Activated CD8-positive, alpha-beta memory T cell treated with anti-CD3 and anti-CD28 coated beads, Interleukin-2, amount 10 ng/mL, durations not matched to agents 7 days and 5 days (primary cell): ENCODE measurements at regions not wholly inside any gene's neighbourhood (a gene's known extent, or its start where the extent isn't known, plus 50 kb on each side); places are given as distances from the start of the nearest gene placed in this dataset.
"Not testable (repeated sequence)": the region's sequence is repeated elsewhere in the genome, so short reads cannot be mapped to it uniquely, and the experiment has no call there.

Experiments
- ATAC-seq: fragments of 150-1000 bp; cut with Tn5 transposase; one replicate; pipeline ENCODE4 v1.10.0; 2021; ENCODE audit warnings: moderate library complexity
- CTCF ChIA-PET: fragments of 350-600 bp; sonication (Branson Sonifier 250); formaldehyde crosslinking; loops from one replicate; lab custom pipeline; 2021; ENCODE audit warnings: antibody characterized with exemption; lab: Charles Lee
- DNase-seq: peaks from one replicate; pipeline ENCODE4 v3.0.0-alpha.2; 2020
- H3K27ac Mint-ChIP-seq: one replicate; pipeline ENCODE4 v1.8.0; 2021; ENCODE audit warnings: mild to moderate bottlenecking, mixed read lengths
- H3K27me3 Mint-ChIP-seq: one replicate; pipeline ENCODE4 v1.8.0; 2021; ENCODE audit warnings: mixed read lengths
- H3K36me3 Mint-ChIP-seq: one replicate; pipeline ENCODE4 v1.8.0; 2021; ENCODE audit warnings: mild to moderate bottlenecking, mixed read lengths
- H3K4me1 Mint-ChIP-seq: one replicate; pipeline ENCODE4 v1.8.0; 2021; ENCODE audit warnings: mixed read lengths
- H3K4me3 Mint-ChIP-seq: one replicate; pipeline ENCODE4 v1.8.0; 2021; ENCODE audit warnings: mild to moderate bottlenecking, moderate library complexity, mixed read lengths
- H3K9me3 Mint-ChIP-seq: one replicate; pipeline ENCODE4 v1.8.0; 2022; ENCODE audit warnings: low read depth, mixed read lengths

DNA sequence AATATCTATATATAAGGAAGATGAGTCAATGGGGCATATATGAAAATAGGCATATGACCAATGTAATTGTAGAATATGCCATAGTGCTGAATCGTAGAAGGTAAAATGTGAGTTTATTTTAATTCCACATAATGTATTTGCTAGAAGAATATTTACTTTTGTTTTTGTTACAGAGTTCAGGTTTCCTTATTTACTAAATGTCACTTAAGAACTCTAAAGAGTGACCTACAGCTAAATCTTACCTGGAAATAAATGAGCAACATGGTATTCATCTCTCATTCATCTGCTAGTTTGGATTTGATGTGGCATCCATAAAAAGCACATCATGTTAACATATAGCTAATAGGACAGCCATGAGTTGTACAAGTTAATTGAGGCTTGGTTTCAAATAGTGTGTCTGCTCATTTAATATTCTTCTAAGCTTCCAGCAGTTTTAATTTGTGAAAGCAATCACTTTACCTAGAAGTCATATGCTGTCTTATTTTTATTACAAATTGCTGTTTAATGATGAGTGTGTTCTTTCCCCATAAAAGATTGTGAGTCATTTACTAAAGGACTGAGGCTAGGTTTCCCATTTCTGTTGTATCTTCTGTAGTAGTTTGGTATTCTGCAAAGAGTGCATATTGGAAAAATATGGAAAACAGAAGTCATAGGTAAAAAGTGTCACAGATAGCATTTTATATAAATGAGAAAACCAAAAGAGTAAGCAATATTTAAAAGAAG, 222.1 kb upstream of the POU1F1 start:
- peaks cover 2% of the 10 kb centered on the region for H3K27me3 Mint-ChIP-seq
- H3K36me3 Mint-ChIP-seq = no peaks in the 10 kb centered on the region
- ATAC-seq (no peak), DNase-seq (no peak)
- no peak overlapping the region for H3K4me3 Mint-ChIP-seq
- no peaks in the 10 kb centered on the region for H3K9me3 Mint-ChIP-seq
- no peak overlapping the region for H3K27ac Mint-ChIP-seq
- CTCF ChIA-PET = no interaction called here
- H3K4me1 Mint-ChIP-seq = no peaks in the 10 kb centered on the region

DNA sequence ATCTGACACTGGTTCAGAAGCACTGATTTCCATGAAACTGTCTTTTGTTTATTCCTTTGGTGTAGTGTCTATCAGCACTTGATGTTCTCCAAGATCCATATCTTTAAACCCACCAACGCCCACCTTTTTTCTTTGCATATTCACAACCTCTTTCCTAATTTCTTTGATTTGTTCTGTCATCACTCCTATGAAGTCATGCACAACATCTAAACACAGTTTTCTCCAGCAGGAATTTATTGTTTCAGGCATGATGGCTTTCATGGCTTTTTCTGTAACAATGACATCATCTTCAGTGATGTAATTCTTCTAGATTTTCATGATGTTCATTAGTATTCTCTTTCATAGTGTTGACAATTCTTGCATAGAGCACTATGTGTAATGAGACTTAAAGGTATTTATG, 219.6 kb upstream of the POU1F1 start:
- H3K27ac Mint-ChIP-seq = no peak overlapping the region

DNA sequence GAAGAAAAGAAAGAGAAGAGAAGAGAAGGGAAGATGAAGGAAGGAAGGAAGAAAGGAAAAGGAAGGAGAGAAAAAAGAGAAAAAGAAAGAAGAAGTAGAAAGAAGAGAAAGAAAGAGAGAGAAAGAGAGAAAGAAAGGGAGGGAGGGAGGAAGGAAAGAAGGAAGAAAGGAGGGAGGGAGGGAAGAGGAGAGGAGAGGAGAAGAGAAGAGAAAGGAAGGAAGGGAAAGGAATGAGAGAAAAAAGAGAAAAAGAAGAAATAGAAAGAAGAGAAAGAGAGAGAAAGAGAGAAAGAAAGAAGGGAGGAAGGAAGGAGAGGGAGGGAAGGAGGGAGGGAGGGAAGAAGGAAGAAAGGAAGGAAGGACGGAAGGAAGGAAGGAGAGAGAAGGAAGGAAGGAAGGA, 217.9 kb upstream of the POU1F1 start:
- CTCF ChIA-PET = no interaction called here
- Mint-ChIP-seq H3K36me3 (no peaks in the 10 kb centered on the region), H3K27ac (no peak overlapping the region), H3K4me3 (no peak overlapping the region), H3K9me3 (no peaks in the 10 kb centered on the region), H3K4me1 (no peaks in the 10 kb centered on the region), H3K27me3 (peaks cover 2% of the 10 kb centered on the region)
- no peak for DNase-seq
- ATAC-seq = no peak

More for the DNA sequence above, 219.6 kb upstream of the POU1F1 start:
- no peaks in the 10 kb centered on the region for H3K9me3 Mint-ChIP-seq
- CTCF ChIA-PET = no interaction called here
- H3K27me3 Mint-ChIP-seq = peaks cover 2% of the 10 kb centered on the region
- no peaks in the 10 kb centered on the region for H3K4me1 Mint-ChIP-seq
- no peak for DNase-seq
- H3K4me3 Mint-ChIP-seq = no peak overlapping the region
- ATAC-seq = no peak
- no peaks in the 10 kb centered on the region for H3K36me3 Mint-ChIP-seq

DNA sequence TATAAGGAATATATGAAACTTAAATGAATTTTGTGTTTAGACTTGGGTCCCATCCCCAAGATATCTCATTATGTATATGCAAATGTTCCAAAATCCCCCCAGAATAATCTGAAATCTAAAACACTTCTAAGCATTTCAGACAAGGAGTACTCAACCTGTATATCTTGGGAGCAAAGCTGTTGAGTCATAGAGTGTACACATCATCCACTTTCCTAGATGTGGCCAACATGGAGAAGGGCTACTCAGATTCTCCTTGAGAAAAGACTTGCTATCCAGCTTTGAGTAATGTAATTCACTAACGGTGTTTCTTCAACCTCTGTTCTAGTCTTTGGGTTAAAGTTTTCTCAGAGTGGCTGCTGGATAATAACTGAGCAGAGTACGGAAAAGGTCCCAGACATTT, 215.5 kb upstream of the POU1F1 start:
- Mint-ChIP-seq H3K4me1 (no peaks in the 10 kb centered on the region), H3K4me3 (no peak overlapping the region), H3K9me3 (no peaks in the 10 kb centered on the region), H3K27me3 (peaks cover 2% of the 10 kb centered on the region), H3K36me3 (no peaks in the 10 kb centered on the region), H3K27ac (no peak overlapping the region)
- DNase-seq = no peak
- CTCF ChIA-PET = no interaction called here
- ATAC-seq = no peak

DNA sequence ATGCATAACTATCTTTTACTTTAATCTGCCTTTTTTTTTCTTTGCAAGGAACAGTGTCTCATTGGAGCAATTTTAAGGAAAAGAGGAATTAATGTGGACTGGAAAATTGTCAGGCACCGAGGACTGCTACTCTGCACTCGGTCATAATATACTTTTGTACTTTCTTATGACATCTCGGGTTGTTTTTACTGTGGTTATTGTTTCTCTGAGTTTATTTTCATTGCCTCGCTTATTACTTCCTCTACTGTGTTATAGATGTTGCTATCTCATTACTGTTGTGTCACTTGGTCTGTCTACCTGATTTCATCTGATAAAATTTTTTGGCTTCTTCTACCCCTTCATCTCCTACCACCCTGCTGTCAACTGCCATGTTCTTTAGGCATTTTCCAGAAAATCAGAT, 213.5 kb upstream of the POU1F1 start:
- DNase-seq (no peak), ATAC-seq (no peak)
- Mint-ChIP-seq H3K4me3 (no peak overlapping the region), H3K27me3 (peaks cover 2% of the 10 kb centered on the region), H3K36me3 (no peaks in the 10 kb centered on the region), H3K4me1 (no peaks in the 10 kb centered on the region), H3K27ac (no peak overlapping the region), H3K9me3 (no peaks in the 10 kb centered on the region)
- CTCF ChIA-PET = no interaction called here

DNA sequence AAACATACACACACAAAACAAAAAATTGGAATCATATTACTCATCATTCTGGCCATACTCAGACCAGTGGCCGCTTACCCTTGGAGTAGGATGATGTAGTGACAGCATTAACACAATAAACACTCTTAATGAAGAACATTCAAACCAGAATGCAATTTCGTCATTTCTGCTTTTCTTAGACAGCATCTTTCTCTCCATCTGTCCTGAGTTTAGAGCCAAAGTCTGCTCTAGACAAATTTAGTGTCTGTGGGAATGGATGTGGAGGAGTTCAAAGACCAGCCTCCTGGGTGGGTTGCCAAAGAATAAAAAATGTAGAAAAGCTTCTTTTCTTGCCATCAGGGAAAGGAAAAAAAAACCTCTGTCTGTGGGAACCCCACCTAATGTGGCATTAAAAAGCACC, 212.4 kb upstream of the POU1F1 start:
- DNase-seq (no peak), ATAC-seq (no peak)
- Mint-ChIP-seq H3K27me3 (no peaks in the 10 kb centered on the region), H3K4me1 (no peaks in the 10 kb centered on the region), H3K9me3 (no peaks in the 10 kb centered on the region), H3K27ac (no peak overlapping the region), H3K36me3 (no peaks in the 10 kb centered on the region), H3K4me3 (no peak overlapping the region)
- CTCF ChIA-PET = interaction anchor here (0.6 kb wide), 1 partner anchor 489 kb away, joined by 3 read pairs; no protein-coding TSS in a partner anchor

DNA sequence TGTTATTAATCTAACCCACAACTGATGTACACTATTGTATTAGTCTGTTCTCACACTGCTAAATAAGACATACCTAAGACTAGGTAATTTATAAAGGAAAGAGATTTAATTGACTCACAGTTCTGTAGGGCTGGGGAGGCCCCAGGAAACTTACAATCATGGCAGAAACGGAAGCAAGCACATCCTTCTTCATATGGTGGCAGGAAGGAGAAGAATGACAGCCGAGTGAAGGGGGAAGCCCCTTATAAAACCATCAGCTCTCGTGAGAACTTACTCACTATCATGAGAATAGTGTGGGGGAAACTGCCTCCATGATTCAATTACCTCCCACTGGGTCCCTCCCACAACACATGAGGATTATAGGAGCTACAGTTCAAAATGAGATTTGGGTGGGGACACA, 210.3 kb upstream of the POU1F1 start:
- H3K36me3 Mint-ChIP-seq, H3K27me3 Mint-ChIP-seq, H3K27ac Mint-ChIP-seq, DNase-seq, CTCF ChIA-PET, H3K4me3 Mint-ChIP-seq, ATAC-seq, H3K4me1 Mint-ChIP-seq, H3K9me3 Mint-ChIP-seq: not testable (repeated sequence)

DNA sequence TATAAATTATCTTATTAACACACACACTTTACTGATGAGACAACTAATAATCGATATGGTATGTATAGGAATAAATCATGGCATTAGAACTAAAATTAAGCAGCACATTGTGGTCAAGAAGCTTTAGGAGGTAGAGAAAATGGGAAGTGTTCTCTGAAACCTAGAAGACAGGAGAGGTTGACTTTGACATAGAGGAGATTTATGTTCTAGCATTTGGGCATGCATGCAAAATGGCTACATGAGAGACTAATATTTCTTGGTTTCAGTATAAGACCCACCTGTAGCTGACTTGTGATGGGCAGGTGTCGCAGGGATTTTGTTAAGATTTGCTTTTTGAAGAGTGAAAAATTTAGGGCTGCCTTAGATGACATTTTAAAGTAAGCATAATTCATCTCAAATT, 209.7 kb upstream of the POU1F1 start:
- CTCF ChIA-PET = no interaction called here
- no peak for ATAC-seq
- DNase-seq = no peak
- Mint-ChIP-seq H3K4me3 (no peak overlapping the region), H3K36me3 (no peaks in the 10 kb centered on the region), H3K27ac (no peak overlapping the region), H3K27me3 (no peaks in the 10 kb centered on the region), H3K4me1 (no peaks in the 10 kb centered on the region), H3K9me3 (no peaks in the 10 kb centered on the region)

DNA sequence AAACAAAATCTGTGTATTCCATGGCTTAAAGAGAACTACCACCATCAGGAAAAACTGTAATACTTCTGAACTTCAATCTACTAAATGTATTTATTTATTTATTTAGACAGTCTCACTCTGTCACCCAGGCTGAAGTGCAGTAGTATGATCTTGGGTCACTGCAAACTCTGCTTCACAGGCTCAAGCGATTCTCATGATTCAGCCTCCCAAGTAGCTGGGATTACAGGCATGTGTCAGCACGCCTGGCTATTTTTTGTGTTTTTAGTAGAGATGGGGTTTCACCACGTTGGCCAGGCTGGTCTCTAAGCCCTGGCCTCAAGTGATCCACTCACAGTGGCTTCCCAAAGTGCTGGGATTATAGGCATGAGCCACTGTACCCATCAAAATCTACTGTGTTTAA, 202.3 kb upstream of the POU1F1 start:
- CTCF ChIA-PET = no interaction called here
- Mint-ChIP-seq H3K4me3 (no peak overlapping the region), H3K27ac (no peak overlapping the region), H3K36me3 (no peaks in the 10 kb centered on the region), H3K9me3 (no peaks in the 10 kb centered on the region), H3K4me1 (no peaks in the 10 kb centered on the region), H3K27me3 (no peaks in the 10 kb centered on the region)
- DNase-seq = no peak
- no peak for ATAC-seq

DNA sequence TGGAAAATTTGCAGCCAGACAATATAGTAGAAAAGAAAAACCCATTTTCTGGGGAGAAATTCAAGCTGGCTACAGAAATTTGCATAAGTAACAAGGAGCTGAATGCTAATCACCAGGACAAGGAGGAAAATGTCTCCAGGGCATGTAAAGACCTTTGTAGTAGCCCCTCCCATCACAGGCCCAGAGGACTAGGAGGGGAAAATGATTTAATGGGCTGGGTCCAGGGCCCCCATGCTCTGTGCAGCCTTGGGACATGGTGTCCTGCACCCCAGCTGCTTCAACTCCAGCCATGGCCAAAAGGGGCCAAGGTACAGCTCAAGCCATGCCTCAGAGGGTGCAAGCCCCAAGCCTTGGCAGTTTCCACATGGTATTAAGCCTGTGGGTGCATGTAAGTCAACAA, 197.6 kb upstream of the POU1F1 start:
- ATAC-seq = no peak
- no peak overlapping the region for H3K27ac Mint-ChIP-seq
- no peaks in the 10 kb centered on the region for H3K9me3 Mint-ChIP-seq
- H3K4me1 Mint-ChIP-seq = no peaks in the 10 kb centered on the region
- CTCF ChIA-PET = no interaction called here
- H3K27me3 Mint-ChIP-seq = no peaks in the 10 kb centered on the region
- no peak for DNase-seq
- H3K36me3 Mint-ChIP-seq = no peaks in the 10 kb centered on the region
- no peak overlapping the region for H3K4me3 Mint-ChIP-seq

DNA sequence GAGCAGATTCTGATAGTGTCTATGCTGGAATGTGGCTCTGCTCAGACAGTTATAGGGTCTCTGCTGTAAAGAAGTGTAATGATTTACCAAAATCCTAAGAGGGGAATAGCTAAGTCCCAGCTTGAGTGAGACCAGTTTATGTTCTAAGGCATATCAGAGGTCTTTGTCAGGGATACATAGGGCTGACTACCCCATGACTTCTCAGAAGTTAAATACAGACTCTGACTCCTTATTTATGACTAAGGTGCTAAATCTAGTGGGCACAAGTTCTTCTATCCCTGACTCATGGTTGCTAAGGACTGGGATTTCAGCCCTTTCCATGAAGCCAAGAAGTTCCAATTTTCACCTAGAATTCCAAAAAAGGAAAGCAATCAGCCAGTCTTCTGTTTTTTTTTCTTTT, 192.6 kb upstream of the POU1F1 start:
- DNase-seq = no peak

DNA sequence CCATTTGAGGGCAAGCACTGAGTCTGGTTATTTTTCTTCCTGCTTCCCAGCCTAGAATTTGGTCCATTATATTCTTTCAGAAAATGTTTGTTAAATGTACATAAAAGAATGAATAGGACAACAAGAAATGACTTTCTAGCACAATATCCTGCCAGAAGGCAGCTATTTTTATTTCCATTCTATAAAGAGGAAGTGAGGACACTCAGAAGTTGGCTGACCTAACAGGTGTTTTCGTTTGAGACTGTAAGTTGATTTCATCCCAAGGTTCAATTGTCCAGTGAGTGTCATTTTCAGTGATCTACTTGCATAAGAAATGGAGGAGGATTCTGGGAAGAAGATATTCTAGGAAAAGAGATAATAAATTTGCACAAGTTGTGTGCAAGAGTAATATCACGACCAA, 191.9 kb upstream of the POU1F1 start:
- CTCF ChIA-PET = no interaction called here
- Mint-ChIP-seq H3K4me3 (no peak overlapping the region), H3K4me1 (no peaks in the 10 kb centered on the region), H3K36me3 (no peaks in the 10 kb centered on the region), H3K27ac (no peak overlapping the region), H3K9me3 (no peaks in the 10 kb centered on the region), H3K27me3 (no peaks in the 10 kb centered on the region)
- no peak for ATAC-seq
- DNase-seq = no peak

More for the DNA sequence above, 192.6 kb upstream of the POU1F1 start:
- Mint-ChIP-seq H3K27ac (no peak overlapping the region), H3K36me3 (no peaks in the 10 kb centered on the region), H3K9me3 (no peaks in the 10 kb centered on the region), H3K4me1 (no peaks in the 10 kb centered on the region), H3K4me3 (no peak overlapping the region), H3K27me3 (no peaks in the 10 kb centered on the region)
- CTCF ChIA-PET = no interaction called here
- no peak for ATAC-seq

DNA sequence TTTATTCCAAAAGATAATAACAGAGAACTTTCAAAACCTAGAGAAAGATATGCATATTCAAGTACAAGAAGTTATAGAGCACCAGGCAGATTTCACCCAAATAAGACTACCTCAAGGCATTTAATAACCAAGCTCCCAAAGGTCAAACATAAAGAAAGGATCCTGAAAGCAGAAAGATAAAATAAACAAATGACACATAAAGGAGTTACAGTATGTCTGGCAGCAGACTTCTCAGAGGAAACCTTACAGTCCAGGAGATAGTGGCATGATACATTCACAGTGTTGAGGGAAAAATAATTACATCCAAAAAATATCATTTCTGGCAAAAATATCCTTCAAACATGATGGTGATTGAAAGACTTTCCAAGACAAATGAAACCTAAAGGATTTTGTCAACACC, 185.8 kb upstream of the POU1F1 start:
- H3K27me3 Mint-ChIP-seq = no peaks in the 10 kb centered on the region
- H3K4me3 Mint-ChIP-seq = no peak overlapping the region
- ATAC-seq (no peak), DNase-seq (no peak)
- no peaks in the 10 kb centered on the region for H3K4me1 Mint-ChIP-seq
- H3K9me3 Mint-ChIP-seq = no peaks in the 10 kb centered on the region
- no peaks in the 10 kb centered on the region for H3K36me3 Mint-ChIP-seq
- H3K27ac Mint-ChIP-seq = no peak overlapping the region
- CTCF ChIA-PET = no interaction called here

DNA sequence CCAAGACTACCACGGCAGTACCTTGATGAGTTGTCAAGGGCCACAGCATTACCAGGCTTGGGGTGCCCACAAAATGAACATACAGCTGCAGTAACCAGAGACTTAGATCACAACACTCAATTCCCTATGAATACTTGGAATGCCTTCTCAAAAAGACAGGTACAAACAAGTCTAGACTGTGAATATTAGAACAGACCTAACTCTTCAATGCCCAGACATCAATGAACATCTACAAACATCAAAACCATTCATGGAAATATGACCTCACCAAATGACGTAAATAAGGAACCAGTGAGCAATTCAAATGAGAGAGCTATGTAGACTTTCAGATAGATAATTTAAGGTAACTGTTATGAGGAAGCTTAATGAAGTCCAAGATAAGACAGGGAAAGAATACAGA, 185.1 kb upstream of the POU1F1 start:
- DNase-seq (no peak), ATAC-seq (no peak)
- CTCF ChIA-PET = no interaction called here
- Mint-ChIP-seq H3K27ac (no peak overlapping the region), H3K4me3 (no peak overlapping the region), H3K36me3 (no peaks in the 10 kb centered on the region), H3K9me3 (no peaks in the 10 kb centered on the region), H3K27me3 (no peaks in the 10 kb centered on the region), H3K4me1 (no peaks in the 10 kb centered on the region)

DNA sequence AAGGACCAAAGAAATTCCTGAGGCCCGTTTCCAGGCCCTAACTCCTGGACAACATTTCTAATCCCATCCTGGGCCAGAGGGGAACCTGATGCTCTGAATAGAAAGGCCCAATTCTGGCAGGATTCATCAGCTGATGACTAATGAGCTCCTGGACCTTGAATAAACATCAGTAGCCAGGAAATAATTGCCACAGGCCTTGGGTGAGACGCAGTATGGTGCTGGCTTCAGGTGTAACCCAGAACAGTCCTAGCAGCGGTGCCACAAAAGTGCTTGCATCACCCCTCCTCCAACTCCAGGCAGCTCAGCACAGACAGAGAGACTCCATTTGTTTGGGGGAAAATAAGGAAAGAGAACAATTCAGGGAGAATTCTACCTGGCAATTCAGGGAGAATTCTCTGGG, 184.7 kb upstream of the POU1F1 start:
- ATAC-seq = no peak
- CTCF ChIA-PET = no interaction called here
- Mint-ChIP-seq H3K9me3 (no peaks in the 10 kb centered on the region), H3K4me1 (no peaks in the 10 kb centered on the region), H3K27me3 (no peaks in the 10 kb centered on the region), H3K36me3 (no peaks in the 10 kb centered on the region), H3K4me3 (no peak overlapping the region), H3K27ac (no peak overlapping the region)
- no peak for DNase-seq
